ENCODE measurements at regions not wholly inside any gene's neighbourhood (a gene's known extent, or its start where the extent isn't known, plus 50 kb on each side); places are given as distances from the start of the nearest gene placed in this dataset.

- H3K4me3 Mint-ChIP-seq = no peak overlapping the region
- H3K27ac Mint-ChIP-seq = no peak overlapping the region
- Histone ChIP-seq H3K4me1 (no peaks in the 10 kb centered on the region), H3F3A (ENCODE audit: low read depth) (no peaks in the 10 kb centered on the region), H3K79me2 (ENCODE audit: low read depth) (no peaks in the 10 kb centered on the region), H3K9ac (no peak overlapping the region), H4K20me1 (ENCODE audit: low read depth) (no peaks in the 10 kb centered on the region), H2AFZ (replicated peaks) (no peak overlapping the region), H3K36me3 (no peaks in the 10 kb centered on the region), H3K4me3 (no peak overlapping the region), H3K27ac (no peak overlapping the region), H3K9me3 (ENCODE audit: low read depth) (no peaks in the 10 kb centered on the region), H3K4me2 (no peak overlapping the region), H3K27me3 (no peaks in the 10 kb centered on the region)
- peaks cover 5% of the 10 kb centered on the region for H3K27me3 Mint-ChIP-seq (ENCODE audit: insufficient read depth, low read depth)
- TF ChIP-seq CTCF (IDR thresholded peaks at IDR 0.05) = no peak
- H3K36me3 Mint-ChIP-seq = no peaks in the 10 kb centered on the region
- H3K4me1 Mint-ChIP-seq = no peaks in the 10 kb centered on the region
- peaks cover 3% of the 10 kb centered on the region for H3K9me3 Mint-ChIP-seq
- no peak for DNase-seq (ENCODE audit: low spot score)
These were observed 67.7 kb upstream of the JCAD start for GRCh38 chr10:30127120-30127541.

- no peak overlapping the region for H3K4me3 ChIP-seq
- DNase-seq (ENCODE audit: low spot score) = no peak
- no peak for TF ChIP-seq EZH2phosphoT487 (IDR thresholded peaks at IDR 0.05)
- TF ChIP-seq CTCF (IDR thresholded peaks at IDR 0.05) = no peak
- TF ChIP-seq EZH2 (IDR thresholded peaks at IDR 0.05) = no peak
- Mint-ChIP-seq H3K9me3 (peaks cover 3% of the 10 kb centered on the region), H3K4me3 (no peak overlapping the region), H3K4me1 (no peaks in the 10 kb centered on the region), H3K27me3 (ENCODE audit: insufficient read depth, low read depth) (peaks cover 5% of the 10 kb centered on the region), H3K27ac (no peak overlapping the region), H3K36me3 (no peaks in the 10 kb centered on the region)
- H3F3A ChIP-seq (ENCODE audit: low read depth) = no peaks in the 10 kb centered on the region
- no peak overlapping the region for H3K27ac ChIP-seq
- no peaks in the 10 kb centered on the region for H4K20me1 ChIP-seq (ENCODE audit: low read depth)
- no peaks in the 10 kb centered on the region for H3K9me3 ChIP-seq (ENCODE audit: low read depth)
- H2AFZ ChIP-seq (replicated peaks) = no peak overlapping the region
- no peak overlapping the region for H3K4me2 ChIP-seq
- no peaks in the 10 kb centered on the region for H3K36me3 ChIP-seq
- no peak overlapping the region for H3K9ac ChIP-seq
- H3K4me1 ChIP-seq = no peaks in the 10 kb centered on the region
- no peaks in the 10 kb centered on the region for H3K79me2 ChIP-seq (ENCODE audit: low read depth)
- no peaks in the 10 kb centered on the region for H3K27me3 ChIP-seq
These were observed 66.1 kb upstream of the JCAD start for GRCh38 chr10:30125496-30125895.

DNA sequence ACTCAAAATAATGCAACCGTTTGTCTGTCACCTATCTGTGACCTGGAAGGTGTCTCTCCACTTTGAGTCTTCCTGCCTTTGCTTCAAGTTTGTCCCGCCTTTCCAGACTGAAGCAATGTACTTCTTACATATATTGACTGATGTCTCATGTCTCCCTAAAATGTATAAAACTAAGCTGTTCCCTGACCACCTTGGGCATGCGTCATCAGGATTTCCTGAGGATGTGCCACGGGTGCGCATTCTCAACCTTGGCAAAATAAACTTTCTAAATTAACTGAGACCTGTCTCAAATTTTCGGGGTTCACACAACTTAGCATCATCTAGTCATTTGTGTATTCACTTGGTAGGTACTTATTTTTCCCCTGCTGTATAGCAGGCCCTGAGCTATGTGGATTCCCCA lies 65.3 kb upstream of the JCAD start:
- TF ChIP-seq EZH2phosphoT487 (IDR thresholded peaks at IDR 0.05) = no peak
- no peak for TF ChIP-seq EZH2 (IDR thresholded peaks at IDR 0.05)
- no peak for TF ChIP-seq CTCF (IDR thresholded peaks at IDR 0.05)
- no peaks in the 10 kb centered on the region for H3K27me3 ChIP-seq
- no peaks in the 10 kb centered on the region for H3K9me3 ChIP-seq (ENCODE audit: low read depth)
- H3K27ac ChIP-seq = no peak overlapping the region
- no peaks in the 10 kb centered on the region for H4K20me1 ChIP-seq (ENCODE audit: low read depth)
- DNase-seq (ENCODE audit: low spot score) = no peak
- Mint-ChIP-seq H3K27me3 (ENCODE audit: insufficient read depth, low read depth) (peaks cover 3% of the 10 kb centered on the region), H3K4me1 (no peaks in the 10 kb centered on the region), H3K27ac (no peak overlapping the region), H3K4me3 (no peak overlapping the region), H3K36me3 (no peaks in the 10 kb centered on the region), H3K9me3 (peaks cover 2% of the 10 kb centered on the region)
- no peaks in the 10 kb centered on the region for H3K4me1 ChIP-seq
- no peaks in the 10 kb centered on the region for H3K79me2 ChIP-seq (ENCODE audit: low read depth)
- no peak overlapping the region for H2AFZ ChIP-seq (replicated peaks)
- H3K36me3 ChIP-seq = no peaks in the 10 kb centered on the region
- H3K4me3 ChIP-seq = no peak overlapping the region
- H3K9ac ChIP-seq = no peak overlapping the region
- H3F3A ChIP-seq (ENCODE audit: low read depth) = no peaks in the 10 kb centered on the region
- H3K4me2 ChIP-seq = no peak overlapping the region

- no peaks in the 10 kb centered on the region for H3K36me3 ChIP-seq
- Mint-ChIP-seq H3K27me3 (ENCODE audit: insufficient read depth, low read depth) (peaks cover 2% of the 10 kb centered on the region), H3K9me3 (peaks cover 2% of the 10 kb centered on the region), H3K4me3 (no peak overlapping the region), H3K4me1 (peaks cover 1% of the 10 kb centered on the region), H3K36me3 (no peaks in the 10 kb centered on the region), H3K27ac (no peak overlapping the region)
- no peak overlapping the region for H2AFZ ChIP-seq (replicated peaks)
- no peak for DNase-seq (ENCODE audit: low spot score)
- H3K9ac ChIP-seq = no peak overlapping the region
- H3F3A ChIP-seq (ENCODE audit: low read depth) = no peaks in the 10 kb centered on the region
- no peak overlapping the region for H3K27ac ChIP-seq
- TF ChIP-seq CTCF (IDR thresholded peaks at IDR 0.05) = no peak
- TF ChIP-seq EZH2 (IDR thresholded peaks at IDR 0.05) = no peak
- no peak for TF ChIP-seq EZH2phosphoT487 (IDR thresholded peaks at IDR 0.05)
- H3K27me3 ChIP-seq = no peaks in the 10 kb centered on the region
- no peak overlapping the region for H3K4me2 ChIP-seq
- no peaks in the 10 kb centered on the region for H3K9me3 ChIP-seq (ENCODE audit: low read depth)
- H4K20me1 ChIP-seq (ENCODE audit: low read depth) = no peaks in the 10 kb centered on the region
- no peaks in the 10 kb centered on the region for H3K79me2 ChIP-seq (ENCODE audit: low read depth)
- no peak overlapping the region for H3K4me3 ChIP-seq
- H3K4me1 ChIP-seq = no peaks in the 10 kb centered on the region
These were observed 62.0 kb upstream of the JCAD start for GRCh38 chr10:30121401-30121800.
